GM19468 (cell line): ENCODE measurements at regions not wholly inside any gene's neighbourhood (a gene's known extent, or its start where the extent isn't known, plus 50 kb on each side); places are given as distances from the start of the nearest gene placed in this dataset.
A peak's percentile ranks its signal among the peaks of the same experiment; 100 is the strongest.
"Not testable (repeated sequence)": the region's sequence is repeated elsewhere in the genome, so short reads cannot be mapped to it uniquely, and the experiment has no call there.

Experiments
- ATAC-seq: cut with Tn5 transposase; IDR thresholded peaks from one replicate; pipeline ENCODE4 v1.9.1; 2021; ENCODE audit warnings: mild to moderate bottlenecking, moderate library complexity, moderate number of reproducible peaks; ENCODE audit not compliant: unreplicated experiment; ENCODE audit errors: extremely low read depth

DNA sequence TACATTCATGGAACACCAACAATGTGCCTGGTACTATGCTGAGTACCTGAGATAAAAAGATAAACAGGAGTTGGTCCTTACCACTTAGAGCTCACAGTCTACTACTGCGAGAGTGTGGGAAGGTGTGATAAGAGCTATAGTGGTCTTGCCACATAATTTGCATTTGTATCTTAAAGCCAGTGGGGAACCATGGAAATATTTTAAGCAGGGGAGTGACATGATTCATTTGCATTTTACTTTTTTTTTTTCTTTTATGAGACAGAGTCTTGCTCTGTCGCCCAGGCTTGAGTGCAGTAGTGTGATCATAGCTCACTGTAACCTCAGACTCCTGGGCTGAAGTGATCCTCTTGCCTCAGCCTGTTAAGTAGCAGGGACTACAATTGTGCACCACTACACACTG, 53.6 kb downstream of the SRGAP2 start:
- peak; percentile 75 for ATAC-seq

GRCh38 chr1:206261473-206261872, 58.1 kb downstream of the SRGAP2 start:
- not testable (repeated sequence) for ATAC-seq

- ATAC-seq, result not testable (repeated sequence)
Measured at GRCh38 chr1:206262424-206262823, 59.1 kb downstream of the SRGAP2 start.

GRCh38 chr1:206264916-206265315, 61.6 kb downstream of the SRGAP2 start:
- ATAC-seq, result not testable (repeated sequence)

- not testable (repeated sequence) for ATAC-seq
Measured at GRCh38 chr1:206271153-206271552, 67.8 kb downstream of the SRGAP2 start.

- ATAC-seq, result not testable (repeated sequence)
Measured at GRCh38 chr1:206273104-206273503, 69.8 kb downstream of the SRGAP2 start.

- not testable (repeated sequence) for ATAC-seq
Measured at GRCh38 chr1:206276143-206276542, 72.8 kb downstream of the SRGAP2 start.

- not testable (repeated sequence) for ATAC-seq
Measured at GRCh38 chr1:206278683-206279082, 75.3 kb downstream of the SRGAP2 start.

- ATAC-seq, result not testable (repeated sequence)
Measured at GRCh38 chr1:206280683-206281082, 77.3 kb downstream of the SRGAP2 start.

DNA sequence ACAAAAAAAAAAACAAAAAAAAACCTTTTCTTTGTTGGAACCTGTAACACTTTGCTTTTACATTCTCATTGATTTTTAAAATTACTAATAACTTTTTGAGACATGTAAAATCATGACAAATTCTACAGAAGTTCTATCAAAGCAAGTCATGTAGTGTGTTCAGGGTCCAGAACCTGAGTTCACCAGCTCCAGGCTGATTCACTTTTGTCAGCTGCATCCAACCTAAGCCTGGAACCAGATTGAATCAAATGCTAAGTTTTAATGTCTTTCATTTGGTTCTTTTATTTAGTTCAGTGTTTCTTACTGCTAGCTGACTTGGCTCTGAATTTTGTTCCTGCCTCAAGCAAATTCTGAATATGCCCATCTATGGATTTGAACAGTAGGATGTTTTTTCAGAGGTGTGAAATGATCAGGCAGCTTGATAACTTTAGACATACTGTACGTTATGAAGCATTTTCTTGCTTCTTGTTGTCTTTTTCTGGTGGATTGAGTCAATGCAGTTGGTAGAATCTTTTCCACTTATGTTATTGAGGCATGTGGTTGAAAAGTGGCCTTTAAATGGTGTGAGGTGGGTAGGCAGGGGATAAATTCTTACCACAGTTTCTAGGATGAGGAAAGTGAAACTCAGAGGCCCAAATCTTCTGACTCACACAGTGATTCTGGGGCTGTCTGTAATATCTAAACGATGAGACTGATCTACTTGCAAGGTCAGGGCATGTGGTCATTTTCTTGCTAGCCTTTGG, 78.7 kb downstream of the SRGAP2 start:
- not testable (repeated sequence) for ATAC-seq

- ATAC-seq, result not testable (repeated sequence)
Measured at GRCh38 chr1:206285024-206285960, 82.0 kb downstream of the SRGAP2 start.

DNA sequence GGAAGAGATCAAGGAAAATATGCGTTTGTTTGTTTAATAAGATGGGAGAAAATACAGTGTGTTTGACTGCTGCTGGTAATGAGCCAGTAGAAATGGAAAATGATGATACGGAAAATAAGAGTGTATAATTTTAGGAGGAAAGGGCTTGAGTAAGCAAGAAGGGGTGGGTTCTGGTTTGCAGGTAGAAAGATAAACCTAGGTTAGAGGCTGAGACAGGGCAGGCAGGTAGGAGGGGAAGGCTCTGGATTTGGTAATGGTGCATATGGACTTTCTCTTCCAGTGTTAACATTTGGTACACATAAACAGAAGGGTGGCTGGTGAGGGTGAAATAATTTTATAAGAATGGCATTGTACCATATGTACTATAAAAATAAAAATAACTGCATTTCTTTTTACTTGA, 84.4 kb downstream of the SRGAP2 start:
- ATAC-seq, result not testable (repeated sequence)

- not testable (repeated sequence) for ATAC-seq
Measured at GRCh38 chr1:206288453-206288852, 85.1 kb downstream of the SRGAP2 start.

- ATAC-seq, result not testable (repeated sequence)
Measured at GRCh38 chr1:206297145-206298031, 94.0 kb downstream of the SRGAP2 start.

DNA sequence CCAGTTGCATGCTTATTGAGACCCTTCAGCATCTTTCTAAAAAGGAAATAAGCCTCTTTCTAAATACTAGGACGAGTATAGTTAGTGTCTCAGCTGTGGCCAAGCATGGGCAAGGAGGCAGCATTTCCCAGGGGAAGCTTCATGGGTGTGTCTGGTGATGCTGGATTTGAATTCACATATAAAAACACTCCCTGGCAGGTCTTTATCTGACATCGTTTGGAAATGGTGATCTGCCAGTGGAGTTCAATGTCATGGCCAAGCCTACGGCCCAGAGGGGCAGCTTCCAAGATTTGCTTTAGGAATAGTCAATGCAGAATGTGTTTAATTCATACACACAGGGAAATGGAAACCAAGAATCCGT, 94.7 kb downstream of the SRGAP2 start:
- ATAC-seq, result not testable (repeated sequence)

DNA sequence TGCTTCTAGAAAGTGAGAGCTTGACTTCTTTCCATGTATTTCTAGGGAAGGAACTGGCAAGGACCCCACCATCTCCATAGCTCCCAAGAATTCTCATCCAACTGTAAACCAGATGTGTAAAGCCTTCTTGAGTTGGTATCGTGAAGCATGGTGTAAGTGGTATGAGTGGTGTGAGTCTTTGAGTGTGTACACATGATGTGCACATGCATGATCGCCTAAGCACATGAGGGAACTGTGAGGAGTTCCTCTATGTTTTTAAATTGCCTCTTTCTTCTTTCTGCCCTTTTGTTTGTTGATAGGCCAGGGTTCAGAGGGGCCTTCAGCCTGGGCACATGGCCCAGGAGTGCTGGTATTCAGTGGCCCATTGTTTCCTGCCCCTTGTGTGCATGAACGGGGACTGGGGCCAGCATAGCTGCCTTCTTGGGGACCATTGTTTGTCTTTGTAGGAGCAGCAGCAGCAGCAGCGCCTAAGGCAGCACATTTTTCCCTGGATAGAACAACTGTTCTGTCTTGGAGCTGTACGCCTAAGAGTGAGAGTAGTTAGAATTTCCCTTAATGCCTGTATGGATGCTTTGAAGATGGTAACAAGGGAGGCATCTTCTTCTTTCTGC, 95.9 kb downstream of the SRGAP2 start:
- ATAC-seq, result not testable (repeated sequence)

DNA sequence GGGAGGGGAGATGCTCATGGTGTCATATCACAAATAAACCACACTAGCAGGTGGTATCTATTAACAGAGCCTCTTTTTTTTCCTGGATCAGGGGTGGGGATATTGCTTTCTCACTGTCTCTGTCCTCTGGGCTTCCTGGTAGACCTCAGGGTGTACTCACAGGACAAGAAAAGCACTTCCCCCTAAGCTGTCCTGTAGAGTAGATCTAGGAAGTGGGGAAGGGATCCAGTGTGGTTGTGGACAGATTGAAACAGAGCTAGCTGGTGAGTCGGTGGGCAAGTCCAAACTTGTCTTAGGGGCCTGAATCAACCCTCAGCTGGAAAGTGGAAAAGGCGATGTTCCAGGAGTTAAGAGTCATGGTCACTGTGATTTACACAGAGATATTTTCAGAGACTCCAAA, 96.6 kb downstream of the SRGAP2 start:
- ATAC-seq, result not testable (repeated sequence)

DNA sequence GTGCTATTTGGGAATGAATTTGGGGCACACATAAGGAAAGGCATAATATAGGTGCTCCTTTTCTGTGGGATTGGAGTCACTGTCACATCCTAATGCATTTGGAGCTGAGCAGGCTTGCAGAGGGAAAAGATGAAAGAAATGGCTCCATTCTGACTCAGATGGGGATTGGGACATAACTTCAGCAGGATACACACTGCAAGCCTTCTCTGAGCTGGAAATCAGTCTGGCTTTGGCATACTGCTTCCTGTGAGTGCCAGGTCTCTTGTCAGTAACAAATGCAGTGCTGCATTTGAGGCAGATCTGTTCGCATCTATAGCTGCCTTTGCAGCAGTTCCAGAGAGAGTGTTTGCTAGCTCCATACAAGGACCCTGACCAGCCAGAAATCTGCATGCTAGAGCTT, 98.7 kb downstream of the SRGAP2 start:
- not testable (repeated sequence) for ATAC-seq

- ATAC-seq, result not testable (repeated sequence)
Measured at GRCh38 chr1:206307442-206307841, 104.1 kb downstream of the SRGAP2 start.

DNA sequence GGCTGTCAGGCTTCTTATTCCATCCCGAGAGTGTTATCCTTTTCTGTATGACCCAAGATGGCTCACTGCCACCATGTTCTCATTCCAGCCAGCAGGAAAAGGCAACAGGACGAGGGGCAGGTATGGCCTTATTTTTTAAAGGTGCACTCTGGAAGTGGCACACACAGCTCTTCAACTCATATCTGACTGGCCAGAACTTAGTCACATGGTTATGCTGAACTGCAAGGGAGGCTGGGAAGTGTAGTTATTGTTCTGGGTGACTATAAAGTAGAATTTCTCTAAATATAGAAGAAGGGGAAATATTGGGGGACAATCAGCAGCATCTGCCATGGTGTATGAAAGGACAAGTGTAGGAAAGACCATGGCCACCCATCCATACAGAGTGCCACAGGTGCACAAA, 107.6 kb downstream of the SRGAP2 start:
- ATAC-seq, result not testable (repeated sequence)
